ENCODE measurements at regions not wholly inside any gene's neighbourhood (a gene's known extent, or its start where the extent isn't known, plus 50 kb on each side); places are given as distances from the start of the nearest gene placed in this dataset.

DNA sequence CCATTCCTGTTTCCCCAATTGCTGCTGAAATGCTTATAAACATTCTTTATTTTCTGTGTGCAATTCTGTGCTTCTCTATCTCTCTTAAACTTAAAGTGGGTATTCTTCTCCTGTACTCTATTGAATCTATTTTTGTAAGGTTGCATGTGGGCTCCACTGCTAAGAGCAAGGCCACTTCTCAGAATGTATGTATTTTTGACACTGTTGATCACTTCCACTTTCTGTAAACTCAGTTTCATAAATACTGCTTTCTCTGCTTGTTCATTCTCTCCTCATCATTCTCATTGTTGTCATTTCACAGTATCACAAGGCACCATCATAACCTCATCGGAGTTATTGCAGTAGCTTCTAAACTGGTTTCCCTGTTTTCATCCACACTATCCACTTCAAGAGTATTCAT lies 483.0 kb upstream of the CDH18 start:
- TF ChIP-seq EZH2 (optimal IDR thresholded peaks at IDR 0.05; ENCODE audit: low read depth, low read length) = no peak
- TF ChIP-seq, protein P1, sequence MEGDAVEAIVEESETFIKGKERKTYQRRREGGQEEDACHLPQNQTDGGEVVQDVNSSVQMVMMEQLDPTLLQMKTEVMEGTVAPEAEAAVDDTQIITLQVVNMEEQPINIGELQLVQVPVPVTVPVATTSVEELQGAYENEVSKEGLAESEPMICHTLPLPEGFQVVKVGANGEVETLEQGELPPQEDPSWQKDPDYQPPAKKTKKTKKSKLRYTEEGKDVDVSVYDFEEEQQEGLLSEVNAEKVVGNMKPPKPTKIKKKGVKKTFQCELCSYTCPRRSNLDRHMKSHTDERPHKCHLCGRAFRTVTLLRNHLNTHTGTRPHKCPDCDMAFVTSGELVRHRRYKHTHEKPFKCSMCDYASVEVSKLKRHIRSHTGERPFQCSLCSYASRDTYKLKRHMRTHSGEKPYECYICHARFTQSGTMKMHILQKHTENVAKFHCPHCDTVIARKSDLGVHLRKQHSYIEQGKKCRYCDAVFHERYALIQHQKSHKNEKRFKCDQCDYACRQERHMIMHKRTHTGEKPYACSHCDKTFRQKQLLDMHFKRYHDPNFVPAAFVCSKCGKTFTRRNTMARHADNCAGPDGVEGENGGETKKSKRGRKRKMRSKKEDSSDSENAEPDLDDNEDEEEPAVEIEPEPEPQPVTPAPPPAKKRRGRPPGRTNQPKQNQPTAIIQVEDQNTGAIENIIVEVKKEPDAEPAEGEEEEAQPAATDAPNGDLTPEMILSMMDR (IDR thresholded peaks at IDR 0.05; ENCODE audit: low read length) = no peak

Measured in MM.1S (cell line).